ENCODE measurements at regions not wholly inside any gene's neighbourhood (a gene's known extent, or its start where the extent isn't known, plus 50 kb on each side); places are given as distances from the start of the nearest gene placed in this dataset.
A peak's percentile ranks its signal among the peaks of the same experiment; 100 is the strongest.
"Not testable (repeated sequence)": the region's sequence is repeated elsewhere in the genome, so short reads cannot be mapped to it uniquely, and the experiment has no call there.

GRCh38 chr6:14894105-14894504 is 351.8 kb upstream of the JARID2 start:
- H4K8ac ChIP-seq (ENCODE audit: low read length) = no peak overlapping the region
- peaks cover 0 to 3% of the 10 kb centered on the region in 2 experiments for H3K27me3 ChIP-seq (ENCODE audit: control insufficient read depth in 1 of 2, insufficient read depth in 1 of 2, low read length in 2 of 2)
- H2AK5ac ChIP-seq (ENCODE audit: low read length, severe bottlenecking) = no peak overlapping the region
- no peaks in the 10 kb centered on the region for H3K79me1 ChIP-seq (replicated peaks; ENCODE audit: low read length, poor library complexity, severe bottlenecking)
- H3K14ac ChIP-seq (ENCODE audit: low read length in 2 of 2) = peak overlapping the region in 1 of 2 experiments; percentile 57
- no peak overlapping the region for H2AFZ ChIP-seq (ENCODE audit: low read depth, low read length)
- H3K4me3 ChIP-seq (ENCODE audit: insufficient read depth in 1 of 2, low read depth in 1 of 2, low read length in 2 of 2) = no peak overlapping the region
- no peak overlapping the region for H2BK15ac ChIP-seq (ENCODE audit: low read depth, poor library complexity, severe bottlenecking)
- no peak overlapping the region for H3K18ac ChIP-seq (ENCODE audit: low read depth in 1 of 2, low read length in 2 of 2)
- H3K9me3 ChIP-seq (ENCODE audit: control insufficient read depth, low read length) = no peaks in the 10 kb centered on the region
- no peak overlapping the region for H3K23ac ChIP-seq (ENCODE audit: low read length in 2 of 2)
- no peak overlapping the region for H2BK5ac ChIP-seq (ENCODE audit: low read depth, low read length, poor library complexity, severe bottlenecking)
- H3K4me1 ChIP-seq (ENCODE audit: control insufficient read depth, insufficient read depth, low read depth, low read length) = no peaks in the 10 kb centered on the region
- no peak overlapping the region for H2BK120ac ChIP-seq (ENCODE audit: low read depth, low read length)
- H4K91ac ChIP-seq (ENCODE audit: low read length) = no peak overlapping the region
- no peak overlapping the region for H2BK12ac ChIP-seq (ENCODE audit: low read length in 2 of 2)
- WGBS = 99% methylated on average over 2 of the region's 2 CpGs
- no peak overlapping the region for H3K4me2 ChIP-seq (ENCODE audit: low read length, poor library complexity, severe bottlenecking)
- H3K27ac ChIP-seq (ENCODE audit: low read length, poor library complexity, severe bottlenecking) = no peak overlapping the region
- no peak overlapping the region for H3K9ac ChIP-seq (ENCODE audit: low read length)
- no peak for DNase-seq
- H3K36me3 ChIP-seq (ENCODE audit: control insufficient read depth in 1 of 2, insufficient read depth in 2 of 2, low read depth in 1 of 2, low read length in 2 of 2) = no peaks in the 10 kb centered on the region
- H3K4ac ChIP-seq (ENCODE audit: low read depth in 1 of 2, low read length in 2 of 2) = no peak overlapping the region

- WGBS = 62% methylated on average over 4 of the region's 4 CpGs
- H2AFZ ChIP-seq (ENCODE audit: low read depth, low read length) = no peak overlapping the region
- no peak overlapping the region for H2BK5ac ChIP-seq (ENCODE audit: low read depth, low read length, poor library complexity, severe bottlenecking)
- H3K36me3 ChIP-seq (ENCODE audit: control insufficient read depth in 1 of 2, insufficient read depth in 2 of 2, low read depth in 1 of 2, low read length in 2 of 2) = no peaks in the 10 kb centered on the region
- H3K4me3 ChIP-seq (ENCODE audit: insufficient read depth in 1 of 2, low read depth in 1 of 2, low read length in 2 of 2) = no peak overlapping the region
- H2BK120ac ChIP-seq (ENCODE audit: low read depth, low read length) = no peak overlapping the region
- H2AK5ac ChIP-seq (ENCODE audit: low read length, severe bottlenecking) = no peak overlapping the region
- no peaks in the 10 kb centered on the region for H3K4me1 ChIP-seq (ENCODE audit: control insufficient read depth, insufficient read depth, low read depth, low read length)
- no peak overlapping the region for H4K91ac ChIP-seq (ENCODE audit: low read length)
- H3K4me2 ChIP-seq (ENCODE audit: low read length, poor library complexity, severe bottlenecking) = no peak overlapping the region
- no peak overlapping the region for H3K9ac ChIP-seq (ENCODE audit: low read length)
- no peaks in the 10 kb centered on the region for H3K79me1 ChIP-seq (replicated peaks; ENCODE audit: low read length, poor library complexity, severe bottlenecking)
- H3K27me3 ChIP-seq (ENCODE audit: control insufficient read depth in 1 of 2, insufficient read depth in 1 of 2, low read length in 2 of 2) = peaks cover 0 to 3% of the 10 kb centered on the region in 2 experiments
- no peaks in the 10 kb centered on the region for H3K9me3 ChIP-seq (ENCODE audit: control insufficient read depth, low read length)
- no peak overlapping the region for H3K4ac ChIP-seq (ENCODE audit: low read depth in 1 of 2, low read length in 2 of 2)
- no peak overlapping the region for H2BK15ac ChIP-seq (ENCODE audit: low read depth, poor library complexity, severe bottlenecking)
- H3K23ac ChIP-seq (ENCODE audit: low read length in 2 of 2) = no peak overlapping the region
- no peak overlapping the region for H4K8ac ChIP-seq (ENCODE audit: low read length)
- no peak overlapping the region for H3K18ac ChIP-seq (ENCODE audit: low read depth in 1 of 2, low read length in 2 of 2)
- no peak for DNase-seq
- no peak overlapping the region for H3K27ac ChIP-seq (ENCODE audit: low read length, poor library complexity, severe bottlenecking)
- no peak overlapping the region for H3K14ac ChIP-seq (ENCODE audit: low read length in 2 of 2)
- no peak overlapping the region for H2BK12ac ChIP-seq (ENCODE audit: low read length in 2 of 2)
Measured at GRCh38 chr6:14896475-14896874, 349.4 kb upstream of the JARID2 start.

GRCh38 chr6:14897831-14898230 is 348.0 kb upstream of the JARID2 start:
- no peak overlapping the region for H2BK15ac ChIP-seq (ENCODE audit: low read depth, poor library complexity, severe bottlenecking)
- no peak overlapping the region for H3K9ac ChIP-seq (ENCODE audit: low read length)
- no peaks in the 10 kb centered on the region for H3K4me1 ChIP-seq (ENCODE audit: control insufficient read depth, insufficient read depth, low read depth, low read length)
- H3K4me2 ChIP-seq (ENCODE audit: low read length, poor library complexity, severe bottlenecking) = no peak overlapping the region
- H3K27ac ChIP-seq (ENCODE audit: low read length, poor library complexity, severe bottlenecking) = no peak overlapping the region
- H2BK5ac ChIP-seq (ENCODE audit: low read depth, low read length, poor library complexity, severe bottlenecking) = no peak overlapping the region
- H3K18ac ChIP-seq (ENCODE audit: low read depth in 1 of 2, low read length in 2 of 2) = no peak overlapping the region
- no peak overlapping the region for H2BK12ac ChIP-seq (ENCODE audit: low read length in 2 of 2)
- H4K8ac ChIP-seq (ENCODE audit: low read length) = no peak overlapping the region
- no peak overlapping the region for H2AK5ac ChIP-seq (ENCODE audit: low read length, severe bottlenecking)
- peaks cover 0 to 3% of the 10 kb centered on the region in 2 experiments for H3K27me3 ChIP-seq (ENCODE audit: control insufficient read depth in 1 of 2, insufficient read depth in 1 of 2, low read length in 2 of 2)
- no peak overlapping the region for H2BK120ac ChIP-seq (ENCODE audit: low read depth, low read length)
- H2AFZ ChIP-seq (ENCODE audit: low read depth, low read length) = no peak overlapping the region
- H3K4ac ChIP-seq (ENCODE audit: low read depth in 1 of 2, low read length in 2 of 2) = no peak overlapping the region
- H3K14ac ChIP-seq (ENCODE audit: low read length in 2 of 2) = no peak overlapping the region
- H3K79me1 ChIP-seq (replicated peaks; ENCODE audit: low read length, poor library complexity, severe bottlenecking) = no peaks in the 10 kb centered on the region
- WGBS = 70% methylated on average over 5 of the region's 5 CpGs
- no peak overlapping the region for H3K4me3 ChIP-seq (ENCODE audit: insufficient read depth in 1 of 2, low read depth in 1 of 2, low read length in 2 of 2)
- no peaks in the 10 kb centered on the region for H3K9me3 ChIP-seq (ENCODE audit: control insufficient read depth, low read length)
- no peak overlapping the region for H4K91ac ChIP-seq (ENCODE audit: low read length)
- no peak for DNase-seq
- no peaks in the 10 kb centered on the region for H3K36me3 ChIP-seq (ENCODE audit: control insufficient read depth in 1 of 2, insufficient read depth in 2 of 2, low read depth in 1 of 2, low read length in 2 of 2)
- H3K23ac ChIP-seq (ENCODE audit: low read length in 2 of 2) = no peak overlapping the region

- H3K14ac ChIP-seq (ENCODE audit: low read length in 2 of 2); H3K4me2 ChIP-seq (ENCODE audit: low read length, poor library complexity, severe bottlenecking); H3K4me3 ChIP-seq (ENCODE audit: insufficient read depth in 1 of 2, low read depth in 1 of 2, low read length in 2 of 2); H2AFZ ChIP-seq (ENCODE audit: low read depth, low read length); H3K4me1 ChIP-seq (ENCODE audit: control insufficient read depth, insufficient read depth, low read depth, low read length); H3K9me3 ChIP-seq (ENCODE audit: control insufficient read depth, low read length); H3K18ac ChIP-seq (ENCODE audit: low read depth in 1 of 2, low read length in 2 of 2); H2BK120ac ChIP-seq (ENCODE audit: low read depth, low read length); H3K4ac ChIP-seq (ENCODE audit: low read depth in 1 of 2, low read length in 2 of 2); H3K23ac ChIP-seq (ENCODE audit: low read length in 2 of 2); H3K79me1 ChIP-seq (replicated peaks; ENCODE audit: low read length, poor library complexity, severe bottlenecking); H2BK5ac ChIP-seq (ENCODE audit: low read depth, low read length, poor library complexity, severe bottlenecking); H4K91ac ChIP-seq (ENCODE audit: low read length); H4K8ac ChIP-seq (ENCODE audit: low read length); DNase-seq; H3K27ac ChIP-seq (ENCODE audit: low read length, poor library complexity, severe bottlenecking); H3K27me3 ChIP-seq (ENCODE audit: control insufficient read depth in 1 of 2, insufficient read depth in 1 of 2, low read length in 2 of 2); H2BK15ac ChIP-seq (ENCODE audit: low read depth, poor library complexity, severe bottlenecking); H2AK5ac ChIP-seq (ENCODE audit: low read length, severe bottlenecking); H2BK12ac ChIP-seq (ENCODE audit: low read length in 2 of 2); H3K36me3 ChIP-seq (ENCODE audit: control insufficient read depth in 1 of 2, insufficient read depth in 2 of 2, low read depth in 1 of 2, low read length in 2 of 2); H3K9ac ChIP-seq (ENCODE audit: low read length): not testable (repeated sequence)
- 95% methylated on average over 3 of the region's 4 CpGs for WGBS
Measured at GRCh38 chr6:14899441-14899840, 346.4 kb upstream of the JARID2 start.

Measured in mesenchymal stem cell (in vitro differentiated cells and primary cell).